T47D (cell line): ENCODE measurements at regions not wholly inside any gene's neighbourhood (a gene's known extent, or its start where the extent isn't known, plus 50 kb on each side); places are given as distances from the start of the nearest gene placed in this dataset.

ENCODE experiments used
- DNase-seq, 2 experiments: peaks; one replicate each; pipeline versions ENCODE4 v3.0.0 to v3.0.0-alpha.2; 2011 to 2012; ENCODE audit warnings: low read depth in 1 of 2, low spot score in 1 of 2
- JUND ChIP-seq: IDR thresholded peaks from 2 replicates; pipeline ENCODE4 v1.6.1; 2012; ENCODE audit warnings: low read depth
- in situ Hi-C: cut with HindIII; loops from 2 replicates; pipeline ENCODE4 v1.10.0; 2016; ENCODE audit warnings: low sequenced_read_pairs, low pct_unique_long_range_greater_than_20kb

GRCh38 chr2:80706541-80706940, 402.0 kb upstream of the LRRTM1 start:
- no peak for TF ChIP-seq JUND
- DNase-seq: no peak
- in situ Hi-C loops: no loop called here

- TF ChIP-seq JUND: no peak
- in situ Hi-C loops: no loop called here
- DNase-seq: no peak
Observed at GRCh38 chr2:80703532-80703931, 399.0 kb upstream of the LRRTM1 start.

- in situ Hi-C loops: no loop called here
- TF ChIP-seq JUND: no peak
- no peak for DNase-seq
Observed at GRCh38 chr2:80700961-80701360, 396.4 kb upstream of the LRRTM1 start.
